Mesenteric fat pad (tissue), 1 donor: ENCODE measurements at regions not wholly inside any gene's neighbourhood (a gene's known extent, or its start where the extent isn't known, plus 50 kb on each side); places are given as distances from the start of the nearest gene placed in this dataset.
A peak's percentile ranks its signal among the peaks of the same experiment; 100 is the strongest.

Experiments
- DNase-seq: peaks from one replicate; pipeline ENCODE4 v3.0.0-alpha.2; 2020; ENCODE audit warnings: low spot score
- donor health status: DM: yes; HTN: yes; CAD: no.

- peak; percentile 64 for DNase-seq
Observed at GRCh38 chr21:9302246-9302645, 1219.1 kb upstream of the TPTE start.
